Progenitor cell of endocrine pancreas (in vitro differentiated cells): ENCODE measurements at regions not wholly inside any gene's neighbourhood (a gene's known extent, or its start where the extent isn't known, plus 50 kb on each side); places are given as distances from the start of the nearest gene placed in this dataset.

Experiments
- DNase-seq: peaks from one replicate; pipeline ENCODE4 v3.0.0; 2021; ENCODE audit warnings: low spot score; ENCODE audit not compliant: unreplicated experiment
- H3K27ac Mint-ChIP-seq: 2 replicates; pipeline ENCODE4 v1.8.0; 2021; ENCODE audit warnings: mild to moderate bottlenecking, moderate library complexity, mixed read lengths
- H3K27me3 Mint-ChIP-seq: 2 replicates; pipeline ENCODE4 v1.8.0; 2021; ENCODE audit warnings: mixed read lengths
- H3K36me3 Mint-ChIP-seq: 2 replicates; pipeline ENCODE4 v1.8.0; 2022; ENCODE audit warnings: mixed read lengths; ENCODE audit not compliant: insufficient read depth
- H3K4me1 Mint-ChIP-seq: 2 replicates; pipeline ENCODE4 v1.8.0; 2021; ENCODE audit warnings: low read depth, mixed read lengths
- H3K4me3 Mint-ChIP-seq: 2 replicates; pipeline ENCODE4 v1.8.0; 2021; ENCODE audit warnings: low read depth, mild to moderate bottlenecking, moderate library complexity, mixed read lengths
- H3K9me3 Mint-ChIP-seq: 2 replicates; pipeline ENCODE4 v1.8.0; 2021; ENCODE audit warnings: low read depth, mixed read lengths
- TF ChIP-seq, protein P1 (sequence below): fragments of 200-600 bp; sonication (generic); IDR thresholded peaks from one replicate; pipeline ENCODE4 v1.5.0; 2021; ENCODE audit warnings: antibody characterized with exemption, mild to moderate bottlenecking; ENCODE audit not compliant: unreplicated experiment

DNA sequence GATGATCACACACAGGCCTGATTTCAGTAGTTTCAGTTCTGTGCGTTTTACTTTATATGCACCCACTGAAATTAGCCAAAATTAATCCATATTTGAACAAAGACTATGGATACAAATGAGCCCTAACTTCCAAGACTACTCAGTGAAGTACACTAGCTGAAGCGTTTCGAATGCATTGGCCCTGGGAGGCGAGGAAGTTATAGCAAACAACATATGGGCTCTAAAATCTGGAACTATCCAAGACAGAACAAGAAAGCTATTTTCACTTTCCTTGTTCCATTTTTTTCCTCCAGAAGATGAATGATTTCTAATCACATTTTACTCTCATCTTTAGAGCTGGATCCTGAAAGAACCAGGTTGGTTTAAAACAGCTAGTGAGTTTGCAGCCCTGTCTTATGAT is 399.4 kb upstream of the HNRNPA3 start:
- DNase-seq = no peak
- Mint-ChIP-seq H3K4me1 (peaks cover 28% of the 10 kb centered on the region), H3K4me3 (no peak overlapping the region), H3K27me3 (peaks cover under 1% of the 10 kb centered on the region), H3K9me3 (no peaks in the 10 kb centered on the region), H3K36me3 (no peaks in the 10 kb centered on the region), H3K27ac (no peak overlapping the region)
- TF ChIP-seq, protein P1, sequence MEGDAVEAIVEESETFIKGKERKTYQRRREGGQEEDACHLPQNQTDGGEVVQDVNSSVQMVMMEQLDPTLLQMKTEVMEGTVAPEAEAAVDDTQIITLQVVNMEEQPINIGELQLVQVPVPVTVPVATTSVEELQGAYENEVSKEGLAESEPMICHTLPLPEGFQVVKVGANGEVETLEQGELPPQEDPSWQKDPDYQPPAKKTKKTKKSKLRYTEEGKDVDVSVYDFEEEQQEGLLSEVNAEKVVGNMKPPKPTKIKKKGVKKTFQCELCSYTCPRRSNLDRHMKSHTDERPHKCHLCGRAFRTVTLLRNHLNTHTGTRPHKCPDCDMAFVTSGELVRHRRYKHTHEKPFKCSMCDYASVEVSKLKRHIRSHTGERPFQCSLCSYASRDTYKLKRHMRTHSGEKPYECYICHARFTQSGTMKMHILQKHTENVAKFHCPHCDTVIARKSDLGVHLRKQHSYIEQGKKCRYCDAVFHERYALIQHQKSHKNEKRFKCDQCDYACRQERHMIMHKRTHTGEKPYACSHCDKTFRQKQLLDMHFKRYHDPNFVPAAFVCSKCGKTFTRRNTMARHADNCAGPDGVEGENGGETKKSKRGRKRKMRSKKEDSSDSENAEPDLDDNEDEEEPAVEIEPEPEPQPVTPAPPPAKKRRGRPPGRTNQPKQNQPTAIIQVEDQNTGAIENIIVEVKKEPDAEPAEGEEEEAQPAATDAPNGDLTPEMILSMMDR = no peak

DNA sequence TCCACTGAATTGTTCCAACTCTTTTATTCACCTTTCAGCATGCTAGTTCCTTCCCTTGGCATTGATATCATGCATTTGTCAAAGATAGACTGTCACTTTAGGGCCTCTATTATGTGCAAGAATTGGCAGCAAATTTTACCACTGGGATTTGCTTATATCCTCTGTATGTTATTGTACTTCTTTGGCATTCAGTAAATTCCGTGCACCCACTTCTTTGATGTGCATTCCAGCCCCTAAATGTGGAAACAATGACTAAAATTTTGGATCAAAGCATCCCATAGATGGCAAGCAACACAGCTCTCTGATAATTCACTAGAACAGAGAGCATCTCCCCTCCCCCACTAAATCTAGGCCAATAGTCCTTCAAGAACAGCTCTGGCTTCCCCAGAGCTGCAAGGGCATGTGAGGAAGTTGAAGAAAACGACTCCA is 399.0 kb upstream of the HNRNPA3 start:
- Mint-ChIP-seq H3K36me3 (no peaks in the 10 kb centered on the region), H3K4me3 (no peak overlapping the region), H3K9me3 (no peaks in the 10 kb centered on the region), H3K27me3 (peaks cover 2% of the 10 kb centered on the region), H3K4me1 (peaks cover 30% of the 10 kb centered on the region), H3K27ac (peak overlapping the region; percentile 76)
- no peak for DNase-seq
- TF ChIP-seq, protein P1 = no peak

DNA sequence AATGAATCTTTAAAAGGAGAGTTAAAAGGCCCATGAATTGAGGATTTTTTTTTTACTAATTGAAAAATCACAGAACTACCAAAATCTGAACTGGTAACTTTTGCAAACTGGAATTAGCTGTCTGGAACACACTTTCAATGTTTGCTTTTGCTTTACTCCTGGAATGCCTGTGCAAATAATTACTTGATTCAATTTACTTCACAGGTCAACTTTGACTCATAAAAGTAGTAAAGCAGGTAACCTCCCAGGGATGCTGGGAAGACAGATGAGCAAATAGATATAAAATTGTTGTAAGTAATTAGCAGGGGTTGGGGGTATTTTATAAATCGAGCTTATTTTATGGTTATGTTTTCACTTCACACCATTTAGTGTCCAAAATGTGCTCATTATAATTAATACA is 398.3 kb upstream of the HNRNPA3 start:
- Mint-ChIP-seq H3K36me3 (no peaks in the 10 kb centered on the region), H3K4me3 (no peak overlapping the region), H3K9me3 (no peaks in the 10 kb centered on the region), H3K27me3 (peaks cover 2% of the 10 kb centered on the region), H3K4me1 (peaks cover 31% of the 10 kb centered on the region), H3K27ac (peak overlapping the region; percentile 76)
- DNase-seq = no peak
- TF ChIP-seq, protein P1 = no peak

DNA sequence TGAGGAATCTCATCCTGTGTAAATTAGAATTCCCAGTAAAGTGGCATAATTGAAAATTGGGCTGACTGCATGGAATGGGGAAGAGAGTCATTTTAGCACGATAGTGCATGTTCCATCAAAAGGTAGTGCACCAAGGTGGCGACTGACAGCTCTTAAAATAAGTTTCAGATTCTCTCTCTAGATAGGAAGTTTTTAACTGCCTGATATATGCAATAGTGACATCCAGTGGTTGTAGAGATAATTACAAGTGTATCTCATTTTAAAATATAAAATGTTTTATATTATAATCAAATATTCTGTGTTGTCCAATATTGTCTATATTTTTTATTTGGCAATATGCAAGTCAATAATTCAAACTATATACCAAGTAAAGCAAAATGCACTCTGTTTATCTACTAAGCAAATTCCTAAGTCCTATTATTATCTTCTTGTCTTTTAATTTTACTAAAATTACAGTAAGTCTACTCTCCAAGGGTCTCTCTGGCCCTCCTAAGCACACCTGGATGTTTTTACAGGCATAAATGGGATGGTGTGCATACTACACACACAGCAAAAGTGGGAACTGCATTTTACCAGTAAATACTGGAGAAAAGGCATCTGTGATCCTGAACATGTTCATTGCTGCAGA is 397.7 kb upstream of the HNRNPA3 start:
- TF ChIP-seq, protein P1 = peak; percentile 73
- Mint-ChIP-seq H3K36me3 (no peaks in the 10 kb centered on the region), H3K27me3 (peaks cover 6% of the 10 kb centered on the region), H3K9me3 (no peaks in the 10 kb centered on the region), H3K27ac (no peak overlapping the region), H3K4me3 (no peak overlapping the region), H3K4me1 (peaks cover 31% of the 10 kb centered on the region)
- no peak for DNase-seq

DNA sequence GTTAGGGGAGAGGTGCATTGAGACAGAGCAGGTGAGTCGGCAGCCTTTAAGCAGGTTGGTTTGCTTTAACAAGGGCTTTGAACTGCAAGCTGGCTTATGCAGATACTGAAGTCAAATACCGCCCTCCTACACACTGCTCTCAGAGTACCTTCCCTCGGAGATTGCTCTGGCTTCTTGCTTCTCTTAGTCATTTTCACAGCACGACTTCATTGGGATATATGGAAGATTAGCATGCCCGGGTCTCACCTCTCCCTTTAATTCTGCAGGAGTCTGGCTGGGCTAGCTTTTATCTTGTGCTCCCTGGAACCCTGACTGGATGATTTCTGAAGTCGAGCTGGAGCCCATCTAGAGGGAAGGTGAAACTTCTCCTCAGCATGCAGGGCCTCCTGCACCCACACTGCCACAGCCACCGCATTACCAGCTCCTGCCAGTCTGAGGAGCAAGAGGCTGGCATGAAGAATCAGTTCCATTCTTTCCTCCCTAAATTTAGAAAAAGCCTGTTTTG is 395.5 kb upstream of the HNRNPA3 start:
- no peak for DNase-seq
- TF ChIP-seq, protein P1 = no peak
- H3K4me1 Mint-ChIP-seq = peaks cover 27% of the 10 kb centered on the region
- no peaks in the 10 kb centered on the region for H3K9me3 Mint-ChIP-seq
- H3K27me3 Mint-ChIP-seq = peaks cover 11% of the 10 kb centered on the region
- H3K4me3 Mint-ChIP-seq = no peak overlapping the region
- H3K36me3 Mint-ChIP-seq = no peaks in the 10 kb centered on the region
- peak overlapping the region; percentile 51 for H3K27ac Mint-ChIP-seq
